Spleen (tissue), 11 donors: ENCODE measurements at regions not wholly inside any gene's neighbourhood (a gene's known extent, or its start where the extent isn't known, plus 50 kb on each side); places are given as distances from the start of the nearest gene placed in this dataset.

Experiments used
- DNase-seq: peaks from one replicate; pipeline ENCODE4 v3.0.0-alpha.2; 2020
- H3K27ac ChIP-seq, 8 donors: fragments of 200-600 bp; sonication (generic) in 7 of 8; 1 replicate in 4 of 8; 2 replicates in 4 of 8; pipeline versions ENCODE4 v1.5.0 to v1.8.0; 2016 to 2021; ENCODE audit warnings: inconsistent platforms in 4 of 8, mild to moderate bottlenecking in 4 of 8, moderate library complexity in 1 of 8
- H3K27me3 ChIP-seq, 7 donors: fragments of 200-600 bp; sonication (generic) in 6 of 7; replicated peaks in 1 of 7; 1 replicate in 4 of 7; 2 replicates in 3 of 7; pipeline versions ENCODE4 v1.5.0 to v1.8.0; 2016 to 2021; ENCODE audit warnings: inconsistent platforms in 3 of 7, mild to moderate bottlenecking in 1 of 7
- H3K36me3 ChIP-seq, 6 donors: fragments of 200-600 bp; sonication (generic) in 5 of 6; 1 replicate in 4 of 6; 2 replicates in 2 of 6; pipeline versions ENCODE4 v1.5.0 to v1.8.0; 2016 to 2021; ENCODE audit warnings: inconsistent platforms in 2 of 6
- H3K4me1 ChIP-seq, 6 donors: fragments of 200-600 bp; sonication (generic) in 5 of 6; 1 replicate in 3 of 6; 2 replicates in 3 of 6; pipeline versions ENCODE4 v1.5.0 to v1.8.0; 2016 to 2021; ENCODE audit warnings: inconsistent platforms in 3 of 6
- H3K4me3 ChIP-seq, 8 donors: fragments of 200-600 bp; sonication (generic) in 7 of 8; 1 replicate in 4 of 8; 2 replicates in 4 of 8; pipeline versions ENCODE4 v1.5.0 to v1.8.0; 2016 to 2021; ENCODE audit warnings: inconsistent platforms in 4 of 8, mild to moderate bottlenecking in 4 of 8, moderate library complexity in 2 of 8
- H3K9me3 ChIP-seq, 8 donors: fragments of 200-600 bp; sonication (generic) in 7 of 8; 1 replicate in 4 of 8; 2 replicates in 4 of 8; pipeline versions ENCODE4 v1.5.0 to v1.8.0; 2016 to 2021; ENCODE audit warnings: inconsistent platforms in 4 of 8
- CTCF ChIP-seq, 11 experiments: fragments of 200-600 bp in 7 of 11; fragments of 450-650 bp in 4 of 11; sonication (generic) in 4 of 11; IDR thresholded peaks in 8 of 11; conservative IDR thresholded peaks in 3 of 11; 1 replicate in 7 of 11; 2 replicates in 4 of 11; pipeline versions ENCODE4 v1.4.0 to v1.8.0; 2016 to 2021; ENCODE audit warnings: antibody characterized with exemption in 11 of 11, inconsistent platforms in 4 of 11, mild to moderate bottlenecking in 1 of 11
- POLR2A ChIP-seq, 3 donors: fragments of 450-650 bp; IDR thresholded peaks; one replicate each; pipeline ENCODE4 v1.5.1; 2017; ENCODE audit warnings: antibody characterized with exemption in 3 of 3, mild to moderate bottlenecking in 1 of 3
- POLR2AphosphoS5 ChIP-seq, 3 donors: sonication (generic); formaldehyde crosslinking; IDR thresholded peaks; one replicate each; pipeline ENCODE4 v1.5.1; 2017; ENCODE audit warnings: antibody characterized with exemption in 3 of 3
- WGBS, 5 donors: extraction: QIAGEN DNeasy Blood & Tissue Kit in 3 of 5; methylation state at CpG; one replicate each; pipeline versions ENCODE4 v1.1.5 to v1.1.7; 2013 to 2018; 5-methylcytosine and 5-hydroxymethylcytosine counted together
- intact Hi-C: fragments of 100-400 bp; cut with DNase I; formaldehyde crosslinking; loops from one replicate; pipeline ENCODE4 v1.15.0; 2023; ENCODE audit warnings: low total_unique reads
- donor health status: healthy with polysubstance abuse.
- donor health status: DM: no; HTN: no; CAD: no; lungs with moderate emphysema.
- donor health status: DM: no; HTN: no; CAD: no.
- donor health status: Bipolar disorder and iron deficiency.
- donor health status: healthy.
- donor health status: DM: no; HTN: no; CAD: no.
- donor health status: DM: yes; HTN: yes; CAD: no.

GRCh38 chr4:28093071-28093470 lies 1232.4 kb downstream of the STIM2 start:
- no peak overlapping the region for H3K27ac ChIP-seq
- DNase-seq = no peak
- TF ChIP-seq CTCF (IDR thresholded peaks at IDR 0.05 in 8 of 11, conservative IDR thresholded peaks at IDR 0.05 in 3 of 11) (no peak), POLR2A (IDR thresholded peaks at IDR 0.05) (no peak), POLR2AphosphoS5 (IDR thresholded peaks at IDR 0.05) (no peak)
- no peak overlapping the region for H3K4me3 ChIP-seq
- H3K4me1 ChIP-seq = no peaks in the 10 kb centered on the region
- no peaks in the 10 kb centered on the region for H3K27me3 ChIP-seq
- 49 to 68% (median 51%) methylated on average over 3 of the region's 3 CpGs for WGBS, 5 donors
- peaks cover 0 to 4% (median 0%) of the 10 kb centered on the region in 8 donors for H3K9me3 ChIP-seq
- intact Hi-C loops = no loop called here
- H3K36me3 ChIP-seq = no peaks in the 10 kb centered on the region

- DNase-seq = no peak
- no peaks in the 10 kb centered on the region for H3K4me1 ChIP-seq
- H3K9me3 ChIP-seq = peaks cover 0 to 3% (median 0%) of the 10 kb centered on the region in 8 donors
- 50 to 70% (median 53%) methylated on average over 2 of the region's 2 CpGs for WGBS, 5 donors
- no peak overlapping the region for H3K4me3 ChIP-seq
- no peak overlapping the region for H3K27ac ChIP-seq
- intact Hi-C loops = no loop called here
- H3K27me3 ChIP-seq = no peaks in the 10 kb centered on the region
- no peaks in the 10 kb centered on the region for H3K36me3 ChIP-seq
- TF ChIP-seq POLR2AphosphoS5 (IDR thresholded peaks at IDR 0.05) (no peak), CTCF (IDR thresholded peaks at IDR 0.05 in 8 of 11, conservative IDR thresholded peaks at IDR 0.05 in 3 of 11) (no peak), POLR2A (IDR thresholded peaks at IDR 0.05) (no peak)
Measured at GRCh38 chr4:28101583-28101982, 1240.9 kb downstream of the STIM2 start.

- no peak for DNase-seq
- intact Hi-C loops = no loop called here
- no peak overlapping the region for H3K27ac ChIP-seq
- no peak overlapping the region for H3K4me3 ChIP-seq
- H3K4me1 ChIP-seq = no peaks in the 10 kb centered on the region
- H3K9me3 ChIP-seq = peaks cover 0 to 3% (median 0%) of the 10 kb centered on the region in 8 donors
- H3K27me3 ChIP-seq = no peaks in the 10 kb centered on the region
- TF ChIP-seq POLR2A (IDR thresholded peaks at IDR 0.05) (no peak), POLR2AphosphoS5 (IDR thresholded peaks at IDR 0.05) (no peak), CTCF (IDR thresholded peaks at IDR 0.05 in 8 of 11, conservative IDR thresholded peaks at IDR 0.05 in 3 of 11) (no peak)
- H3K36me3 ChIP-seq = no peaks in the 10 kb centered on the region
- WGBS, 5 donors = 64 to 83% (median 76%) methylated on average over 2 of the region's 2 CpGs
Measured at GRCh38 chr4:28105271-28105859, 1244.7 kb downstream of the STIM2 start.

- Histone ChIP-seq H3K4me1 (no peaks in the 10 kb centered on the region), H3K27ac (no peak overlapping the region), H3K36me3 (no peaks in the 10 kb centered on the region), H3K9me3 (peaks cover 0 to 3% (median 0%) of the 10 kb centered on the region in 8 donors), H3K4me3 (no peak overlapping the region), H3K27me3 (no peaks in the 10 kb centered on the region)
- no peak for TF ChIP-seq POLR2A (IDR thresholded peaks at IDR 0.05)
- no peak for TF ChIP-seq CTCF (IDR thresholded peaks at IDR 0.05 in 8 of 11, conservative IDR thresholded peaks at IDR 0.05 in 3 of 11)
- 18 to 34% (median 27%) methylated on average over 1 of the region's 1 CpG for WGBS, 5 donors
- intact Hi-C loops = no loop called here
- no peak for DNase-seq
Measured at GRCh38 chr4:28106155-28106554, 1245.5 kb downstream of the STIM2 start.
